ENCODE measurements at regions not wholly inside any gene's neighbourhood (a gene's known extent, or its start where the extent isn't known, plus 50 kb on each side); places are given as distances from the start of the nearest gene placed in this dataset.

GRCh38 chr13:99693351-99693750 is 192.1 kb downstream of the TM9SF2 start:
- no peak overlapping the region for H3K4me3 ChIP-seq (replicated peaks in 1 of 3; ENCODE audit: insufficient read depth in 1 of 3, low read depth in 2 of 3, low read length in 3 of 3)
- H3K9ac ChIP-seq (ENCODE audit: insufficient read depth, low read depth, low read length), result no peak overlapping the region
- no peak for TF ChIP-seq ZNF775 (CRISPR knock-in tag; IDR thresholded peaks at IDR 0.05; ENCODE audit: borderline replicate concordance)
- TF ChIP-seq TBX2 (CRISPR knock-in tag; IDR thresholded peaks at IDR 0.05; ENCODE audit: borderline replicate concordance), result no peak
- no peak for TF ChIP-seq AHDC1 (CRISPR knock-in tag; IDR thresholded peaks at IDR 0.05; ENCODE audit: borderline replicate concordance)
- TF ChIP-seq, protein P1, sequence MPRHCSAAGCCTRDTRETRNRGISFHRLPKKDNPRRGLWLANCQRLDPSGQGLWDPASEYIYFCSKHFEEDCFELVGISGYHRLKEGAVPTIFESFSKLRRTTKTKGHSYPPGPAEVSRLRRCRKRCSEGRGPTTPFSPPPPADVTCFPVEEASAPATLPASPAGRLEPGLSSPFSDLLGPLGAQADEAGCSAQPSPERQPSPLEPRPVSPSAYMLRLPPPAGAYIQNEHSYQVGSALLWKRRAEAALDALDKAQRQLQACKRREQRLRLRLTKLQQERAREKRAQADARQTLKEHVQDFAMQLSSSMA (CRISPR knock-in tag; IDR thresholded peaks at IDR 0.05), result no peak
- POLR2A ChIA-PET, result no interaction called here
- H3K27ac ChIP-seq (ENCODE audit: extremely low read length, insufficient read depth, low read length), result no peak overlapping the region
- H3K4me1 ChIP-seq (ENCODE audit: insufficient read depth, low read length), result peaks cover 26% of the 10 kb centered on the region
- BruUV-seq (replicated peaks), result no TSS peak
- H3K9me3 ChIP-seq (ENCODE audit: low read length), result no peaks in the 10 kb centered on the region
- intact Hi-C loops (cut with micrococcal nuclease; ENCODE audit: unreplicated experiment) (no loop called here), in situ Hi-C loops (cut with HindIII; ENCODE audit: extremely low pct_ligation_motif_present, low pct_unique_long_range_greater_than_20kb) (no loop called here)
- FAIRE-seq (no peak), DNase-seq (ENCODE audit: low spot score) (no peak), ATAC-seq (no peak)
- CTCF ChIA-PET (ENCODE audit: low intra/inter-chr PET ratio, low total read pairs), result no interaction called here
- H3K36me3 ChIP-seq (replicated peaks in 1 of 2; ENCODE audit: control insufficient read depth in 1 of 2, insufficient read depth in 2 of 2, low read length in 2 of 2), result no peaks in the 10 kb centered on the region
- H3K4me2 ChIP-seq (ENCODE audit: low read depth, low read length), result no peak overlapping the region
- no peaks in the 10 kb centered on the region for H3K79me2 ChIP-seq (ENCODE audit: insufficient read depth, low read length)
- 93% methylated on average over 3 of the region's 3 CpGs for WGBS (ENCODE audit: low lambda C conversion rate)
- H2AFZ ChIP-seq (ENCODE audit: low read length), result no peak overlapping the region
- H4K20me1 ChIP-seq (ENCODE audit: insufficient read depth, low read length), result no peaks in the 10 kb centered on the region
- H3K27me3 ChIP-seq (ENCODE audit: control insufficient read depth in 1 of 2, insufficient read depth in 2 of 2, low read length in 2 of 2), result no peaks in the 10 kb centered on the region
